ENCODE measurements at regions not wholly inside any gene's neighbourhood (a gene's known extent, or its start where the extent isn't known, plus 50 kb on each side); places are given as distances from the start of the nearest gene placed in this dataset.

- Histone ChIP-seq H3K23me2 (ENCODE audit: low read depth, low read length) (no peaks in the 10 kb centered on the region), H2BK15ac (ENCODE audit: low read length) (no peak overlapping the region), H3K9me3 (ENCODE audit: insufficient read depth in 2 of 2, low read depth in 1 of 2, low read length in 1 of 2) (peaks cover 0 to 13% of the 10 kb centered on the region in 2 experiments; a peak in 2 of 4 replicates), H3K18ac (ENCODE audit: extremely low read depth, low read length) (no peak overlapping the region), H4K8ac (ENCODE audit: extremely low read depth, insufficient read depth, low read length) (no peak overlapping the region), H3K4me2 (ENCODE audit: insufficient read depth in 1 of 2, low read depth in 2 of 2, low read length in 2 of 2) (no peak overlapping the region), H2AFZ (ENCODE audit: low read length) (no peak overlapping the region), H3K23ac (ENCODE audit: insufficient read length) (no peak overlapping the region), H3K79me1 (ENCODE audit: low read depth, low read length) (no peaks in the 10 kb centered on the region), H3K9ac (replicated peaks in 1 of 4; ENCODE audit: extremely low read depth in 1 of 4, low read depth in 3 of 4, low read length in 3 of 4) (no peak overlapping the region), H2BK120ac (replicated peaks; ENCODE audit: low read depth, low read length) (no peak overlapping the region), H3K27me3 (replicated peaks in 1 of 4; ENCODE audit: control insufficient read depth in 3 of 4, extremely low read depth in 1 of 4, insufficient read depth in 3 of 4, low read length in 3 of 4) (no peaks in the 10 kb centered on the region), H3K27ac (ENCODE audit: low read depth, low read length) (no peak overlapping the region), H3K4me1 (replicated peaks in 1 of 4; ENCODE audit: control insufficient read depth in 3 of 4, insufficient read depth in 4 of 4, low read length in 3 of 4) (no peaks in the 10 kb centered on the region), H3K14ac (ENCODE audit: insufficient read length) (no peak overlapping the region), H3K56ac (replicated peaks; ENCODE audit: insufficient read length, low read depth, low read length) (no peak overlapping the region), H3K4me3 (ENCODE audit: extremely low read depth in 1 of 4, insufficient read depth in 2 of 4, low read depth in 3 of 4, low read length in 4 of 4) (no peak overlapping the region), H4K20me1 (replicated peaks in 1 of 2; ENCODE audit: control insufficient read depth in 1 of 2, insufficient read depth in 2 of 2, low read length in 2 of 2) (no peaks in the 10 kb centered on the region), H2BK5ac (ENCODE audit: low read depth, low read length) (no peak overlapping the region), H3K79me2 (ENCODE audit: control insufficient read depth in 1 of 2, insufficient read depth in 2 of 2, low read length in 2 of 2) (no peaks in the 10 kb centered on the region), H4K5ac (ENCODE audit: insufficient read length, low read depth, low read length) (no peak overlapping the region), H3K36me3 (ENCODE audit: control insufficient read depth in 2 of 4, insufficient read depth in 4 of 4, low read length in 3 of 4) (no peaks in the 10 kb centered on the region), H2AK5ac (ENCODE audit: low read depth, low read length) (no peak overlapping the region), H2BK20ac (ENCODE audit: low read length) (no peak overlapping the region), H4K91ac (replicated peaks; ENCODE audit: insufficient read length, low read length) (no peak overlapping the region), H2BK12ac (ENCODE audit: low read depth, low read length) (no peak overlapping the region), H3K4ac (replicated peaks; ENCODE audit: insufficient read length, low read depth, low read length) (no peak overlapping the region)
- 93% methylated on average over 2 of the region's 2 CpGs; no CpG with 5 or more reads in 1 of the 2 experiments for WGBS, 2 experiments (ENCODE audit: extremely low coverage in 1 of 2, insufficient coverage in 1 of 2, insufficient read length in 1 of 2, insufficient replicate concordance in 2 of 2, low coverage in 1 of 2, low lambda C conversion rate in 2 of 2, missing lambda C conversion rate in 1 of 2)
- DNase-seq (ENCODE audit: low read depth in 1 of 2, low spot score in 2 of 2) = no peak
- no peak for FAIRE-seq
- TF ChIP-seq SRF (IDR thresholded peaks at IDR 0.05; ENCODE audit: low read depth, low read length) (no peak), BRCA1 (IDR thresholded peaks at IDR 0.05; ENCODE audit: low read depth, low read length) (no peak), SP4 (IDR thresholded peaks at IDR 0.05; ENCODE audit: low read length) (no peak), SAP30 (IDR thresholded peaks at IDR 0.05; ENCODE audit: insufficient read depth, insufficient replicate concordance, low read length) (no peak), EP300 (IDR thresholded peaks at IDR 0.05; ENCODE audit: borderline replicate concordance in 1 of 2, low read depth in 2 of 2, low read length in 2 of 2) (no peak), SP1 (IDR thresholded peaks at IDR 0.05; ENCODE audit: low read depth, low read length) (no peak), RAD21 (IDR thresholded peaks at IDR 0.05 in 1 of 2, conservative IDR thresholded peaks at IDR 0.05 in 1 of 2; ENCODE audit: low read depth in 2 of 2, low read length in 2 of 2) (no peak), RXRA (IDR thresholded peaks at IDR 0.05; ENCODE audit: insufficient read depth, low read depth, low read length) (no peak), BACH1 (IDR thresholded peaks at IDR 0.05; ENCODE audit: low read length) (no peak), RFX5 (IDR thresholded peaks at IDR 0.05; ENCODE audit: borderline replicate concordance, low read depth, low read length) (no peak), TBP (IDR thresholded peaks at IDR 0.05; ENCODE audit: low read depth, low read length) (no peak)
- ChIA-PET POLR2A (ENCODE audit: partially characterized antibody) (no interaction called here), CTCF (ENCODE audit: partially characterized antibody) (no interaction called here)
These were observed 481.8 kb downstream of the FGF13 start for GRCh38 chrX:138229718-138230117.
